ENCODE measurements at regions not wholly inside any gene's neighbourhood (a gene's known extent, or its start where the extent isn't known, plus 50 kb on each side); places are given as distances from the start of the nearest gene placed in this dataset.

- TF ChIP-seq CTCF (IDR thresholded peaks at IDR 0.05; ENCODE audit: low read depth, low read length, poor library complexity, severe bottlenecking) (no peak), EZH2phosphoT487 (IDR thresholded peaks at IDR 0.05; ENCODE audit: borderline replicate concordance, low read length) (no peak)
These were observed 455.6 kb downstream of the BRD1 start for GRCh38 chr22:49372111-49372529.
